Renal pelvis (tissue), 1 donor: ENCODE measurements at regions not wholly inside any gene's neighbourhood (a gene's known extent, or its start where the extent isn't known, plus 50 kb on each side); places are given as distances from the start of the nearest gene placed in this dataset.
"Not testable (repeated sequence)": the region's sequence is repeated elsewhere in the genome, so short reads cannot be mapped to it uniquely, and the experiment has no call there.

Experiments
- DNase-seq: peaks from one replicate; pipeline ENCODE4 v3.0.0-alpha.2; 2013

- DNase-seq, result no peak
Measured at GRCh38 chr5:66348387-66349125, 204.5 kb downstream of the SREK1 start.

- DNase-seq, result no peak
Measured at GRCh38 chr5:66351813-66352212, 207.7 kb downstream of the SREK1 start.

- no peak for DNase-seq
Measured at GRCh38 chr5:66353186-66353585, 209.1 kb downstream of the SREK1 start.

GRCh38 chr5:66354422-66354821 is 210.3 kb downstream of the SREK1 start:
- DNase-seq, result no peak

- DNase-seq, result no peak
Measured at GRCh38 chr5:66356011-66356565, 212.0 kb downstream of the SREK1 start.

GRCh38 chr5:66358741-66359140 is 214.6 kb downstream of the SREK1 start:
- no peak for DNase-seq

- DNase-seq, result no peak
Measured at GRCh38 chr5:66361070-66361469, 217.0 kb downstream of the SREK1 start.

GRCh38 chr5:66362046-66362445 is 217.9 kb downstream of the SREK1 start:
- DNase-seq, result peak; percentile 30

GRCh38 chr5:66362687-66363086 is 218.6 kb downstream of the SREK1 start:
- DNase-seq, result no peak

GRCh38 chr5:66363097-66363496 is 219.0 kb downstream of the SREK1 start:
- no peak for DNase-seq

GRCh38 chr5:66364186-66364585 is 220.1 kb downstream of the SREK1 start:
- no peak for DNase-seq

- DNase-seq, result no peak
Measured at GRCh38 chr5:66365981-66366380, 221.9 kb downstream of the SREK1 start.

- no peak for DNase-seq
Measured at GRCh38 chr5:66367814-66368541, 223.9 kb downstream of the SREK1 start.

GRCh38 chr5:66368811-66369210 is 224.7 kb downstream of the SREK1 start:
- DNase-seq, result no peak

- DNase-seq, result no peak
Measured at GRCh38 chr5:66377747-66378146, 218.4 kb upstream of the MAST4 start.

GRCh38 chr5:66378407-66378806 is 217.8 kb upstream of the MAST4 start:
- DNase-seq, result no peak

- DNase-seq, result no peak
Measured at GRCh38 chr5:66382152-66382551, 214.0 kb upstream of the MAST4 start.

- not testable (repeated sequence) for DNase-seq
Measured at GRCh38 chr5:66405145-66405544, 191.0 kb upstream of the MAST4 start.

GRCh38 chr5:66406761-66407336 is 189.3 kb upstream of the MAST4 start:
- peak; percentile 64 for DNase-seq

- no peak for DNase-seq
Measured at GRCh38 chr5:66407765-66408164, 188.4 kb upstream of the MAST4 start.

GRCh38 chr5:66408576-66408975 is 187.6 kb upstream of the MAST4 start:
- no peak for DNase-seq

- DNase-seq, result no peak
Measured at GRCh38 chr5:66410122-66410521, 186.1 kb upstream of the MAST4 start.

- no peak for DNase-seq
Measured at GRCh38 chr5:66411701-66412100, 184.5 kb upstream of the MAST4 start.
